GM21619 (cell line): ENCODE measurements at regions not wholly inside any gene's neighbourhood (a gene's known extent, or its start where the extent isn't known, plus 50 kb on each side); places are given as distances from the start of the nearest gene placed in this dataset.

Experiments
- ATAC-seq: cut with Tn5 transposase; IDR thresholded peaks from one replicate; pipeline ENCODE4 v1.9.1; 2021; ENCODE audit not compliant: unreplicated experiment

DNA sequence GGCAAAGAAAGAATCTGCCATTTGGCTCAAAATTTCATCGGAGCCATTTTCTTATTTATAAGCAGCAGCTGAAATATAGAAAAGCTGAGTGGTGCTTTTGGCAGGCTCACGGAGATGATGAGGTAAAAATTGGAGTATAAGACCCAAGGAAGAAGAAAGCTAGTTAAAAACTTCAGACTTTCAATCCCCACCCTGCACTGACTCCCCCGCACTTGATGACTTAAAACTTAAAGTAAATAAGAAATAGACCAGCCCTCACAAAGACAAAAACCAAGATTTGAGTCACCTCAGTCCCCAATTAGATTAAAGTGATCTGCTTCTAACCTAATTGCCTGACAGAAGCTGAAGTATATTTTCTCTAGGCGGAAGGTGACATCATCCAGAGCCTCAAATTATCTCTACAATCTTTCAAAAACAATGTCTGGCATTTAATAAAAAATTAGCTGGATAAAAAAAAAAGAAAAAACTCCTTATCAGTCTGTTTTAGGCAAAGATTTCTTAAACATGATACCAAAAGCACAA lies 124.0 kb upstream of the PJA2 start:
- ATAC-seq = no peak

DNA sequence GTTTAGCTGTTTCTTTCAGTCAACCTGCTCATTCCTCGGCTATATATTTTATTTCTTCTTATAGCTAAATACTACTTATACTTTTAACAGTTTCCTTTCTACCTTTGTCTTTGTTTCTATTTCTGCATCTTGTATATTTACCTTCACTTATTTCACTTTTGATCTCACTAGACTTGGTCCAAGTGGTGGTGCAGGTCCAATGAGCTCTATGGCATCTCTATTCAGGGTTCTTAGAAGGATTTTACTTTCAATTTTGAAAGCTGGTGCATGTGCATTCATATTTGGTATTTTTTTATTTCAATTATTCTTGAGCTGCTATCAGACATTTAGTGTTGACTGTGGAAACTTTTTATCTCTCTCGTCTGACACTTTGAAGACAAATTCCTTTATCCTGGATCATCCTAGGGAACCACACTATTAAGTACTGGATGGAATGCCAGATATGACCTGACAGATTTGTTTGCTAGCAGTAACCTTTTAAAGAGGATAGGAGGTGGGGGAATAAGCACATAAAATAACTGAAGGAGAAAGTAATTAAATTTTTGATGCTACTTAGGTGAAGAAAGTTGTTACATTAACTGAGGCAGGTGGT lies 123.1 kb upstream of the PJA2 start:
- no peak for ATAC-seq

GRCh38 chr5:109531262-109531661 lies 121.5 kb upstream of the PJA2 start:
- no peak for ATAC-seq

- no peak for ATAC-seq
Observed at GRCh38 chr5:109529987-109530386, 120.2 kb upstream of the PJA2 start.

GRCh38 chr5:109529520-109529919 lies 119.7 kb upstream of the PJA2 start:
- ATAC-seq = no peak

GRCh38 chr5:109524555-109524954 lies 114.8 kb upstream of the PJA2 start:
- ATAC-seq = no peak

- ATAC-seq = no peak
Observed at GRCh38 chr5:109524026-109524425, 114.3 kb upstream of the PJA2 start.

DNA sequence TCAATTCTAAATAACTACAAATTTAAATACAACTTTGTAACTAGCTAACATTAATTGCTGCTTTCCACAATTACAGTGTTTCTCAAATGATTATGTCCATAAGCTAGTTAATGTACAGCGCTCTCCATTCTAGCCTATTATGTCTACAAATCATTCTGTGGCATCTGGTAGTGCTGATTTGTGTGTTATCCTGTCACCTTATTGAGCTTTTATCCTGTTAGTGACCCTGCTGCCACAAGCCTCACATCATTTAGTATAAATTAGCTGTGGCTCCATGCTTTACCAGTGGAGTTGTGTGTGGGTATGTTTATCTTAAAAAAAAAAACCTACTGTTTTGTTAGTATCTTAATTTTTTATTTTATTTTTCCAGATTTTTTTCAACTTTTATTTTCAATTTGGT lies 112.6 kb upstream of the PJA2 start:
- no peak for ATAC-seq

DNA sequence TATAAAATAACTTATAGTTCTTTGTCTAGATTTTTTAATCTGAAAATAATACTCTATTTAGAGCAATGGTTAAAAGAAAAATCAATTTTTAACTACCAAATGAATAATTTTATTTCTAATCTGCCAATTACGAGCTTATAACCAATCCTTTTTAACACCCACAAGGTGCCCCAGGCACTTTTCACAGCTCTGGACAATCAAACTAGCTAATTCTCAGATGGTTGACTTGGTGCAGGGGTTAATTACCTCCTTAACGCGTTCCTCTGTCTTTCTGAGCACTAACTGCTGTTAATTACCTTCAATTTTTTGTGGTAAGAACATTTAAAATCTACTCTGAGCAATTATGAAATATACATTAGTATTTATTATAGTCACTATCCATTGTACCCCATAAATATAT lies 109.6 kb upstream of the PJA2 start:
- no peak for ATAC-seq

DNA sequence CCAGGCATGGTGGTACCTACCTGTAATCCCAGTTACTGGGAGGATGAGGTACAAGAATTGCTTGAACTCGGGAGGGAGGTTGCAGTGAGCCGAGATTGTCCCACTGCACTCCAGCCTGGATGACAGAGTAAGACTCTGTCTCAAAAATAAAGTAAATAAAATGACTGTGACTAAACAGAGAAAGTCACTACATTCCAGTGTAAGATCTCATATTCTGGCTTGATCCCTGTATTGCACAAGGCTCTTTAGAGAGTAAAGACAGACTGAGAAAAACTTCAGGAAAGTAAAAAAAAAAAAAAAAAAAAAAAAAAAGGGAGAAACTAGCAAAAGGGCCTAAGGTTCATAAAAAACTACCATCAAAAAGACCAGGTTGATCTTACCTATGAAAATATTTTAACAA lies 106.6 kb upstream of the PJA2 start:
- no peak for ATAC-seq

DNA sequence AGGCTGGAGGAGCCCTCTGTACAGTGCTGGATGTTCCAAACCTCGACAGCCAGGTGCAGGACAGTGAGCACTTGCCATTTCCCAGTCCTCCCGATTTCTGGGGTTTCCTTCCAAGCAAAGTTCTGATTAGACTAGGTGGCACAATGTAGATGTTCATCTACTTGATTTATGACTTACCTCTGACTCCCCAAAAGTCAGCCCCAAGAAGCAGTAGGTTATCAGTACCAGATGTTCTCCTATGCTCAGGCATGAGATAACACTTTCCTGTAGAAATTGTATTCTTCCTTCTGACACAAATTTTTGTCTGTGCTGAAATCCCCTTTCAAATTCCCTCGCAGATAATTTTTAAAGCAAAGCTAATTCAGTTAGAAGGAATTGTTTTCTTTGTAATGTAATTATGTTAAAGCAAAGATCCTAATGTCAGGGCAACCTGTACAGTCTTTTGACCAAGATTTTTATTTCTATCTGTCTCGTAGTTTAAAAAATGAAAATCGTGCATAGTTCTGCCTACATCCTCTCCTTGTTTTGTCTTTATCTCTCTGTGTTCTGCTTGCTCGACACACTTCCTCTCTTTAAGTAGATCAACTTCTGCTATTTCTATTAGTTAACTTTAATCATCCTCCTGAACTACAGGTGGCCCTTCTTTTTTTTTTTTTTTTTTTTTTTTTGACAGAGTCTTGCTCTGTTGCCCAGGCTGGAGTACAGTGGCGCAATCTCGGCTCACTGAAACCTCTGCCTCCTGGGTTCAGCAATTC lies 102.4 kb upstream of the PJA2 start:
- no peak for ATAC-seq

GRCh38 chr5:109506556-109506955 lies 96.8 kb upstream of the PJA2 start:
- ATAC-seq = no peak

GRCh38 chr5:109496112-109496511 lies 86.3 kb upstream of the PJA2 start:
- ATAC-seq = no peak

GRCh38 chr5:109487753-109488420 lies 78.1 kb upstream of the PJA2 start:
- no peak for ATAC-seq

GRCh38 chr5:109486200-109486804 lies 76.5 kb upstream of the PJA2 start:
- no peak for ATAC-seq

- ATAC-seq = no peak
Observed at GRCh38 chr5:109485030-109485429, 75.3 kb upstream of the PJA2 start.

DNA sequence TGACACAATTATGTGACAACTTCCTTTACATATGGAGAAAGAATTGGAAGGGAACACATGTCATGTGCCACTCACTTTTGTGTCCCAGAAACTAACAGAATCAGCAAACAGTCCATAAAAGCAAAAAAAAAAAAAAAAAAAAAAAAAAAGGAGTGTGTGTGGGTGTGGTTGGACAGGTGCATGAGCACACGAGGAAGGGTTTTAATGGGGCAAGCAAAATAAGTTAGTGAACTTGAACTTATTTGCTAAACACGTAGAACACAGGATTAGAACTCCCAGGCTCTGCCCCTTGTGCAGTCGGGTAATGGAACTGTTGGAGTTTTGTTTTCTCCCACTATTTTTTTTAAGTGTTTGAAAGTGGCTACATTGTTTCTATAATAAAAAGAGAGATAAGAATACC lies 74.8 kb upstream of the PJA2 start:
- ATAC-seq = no peak

- no peak for ATAC-seq
Observed at GRCh38 chr5:109483395-109483971, 73.7 kb upstream of the PJA2 start.

GRCh38 chr5:109482748-109483147 lies 73.0 kb upstream of the PJA2 start:
- ATAC-seq = no peak

GRCh38 chr5:109479260-109479860 lies 69.6 kb upstream of the PJA2 start:
- no peak for ATAC-seq

DNA sequence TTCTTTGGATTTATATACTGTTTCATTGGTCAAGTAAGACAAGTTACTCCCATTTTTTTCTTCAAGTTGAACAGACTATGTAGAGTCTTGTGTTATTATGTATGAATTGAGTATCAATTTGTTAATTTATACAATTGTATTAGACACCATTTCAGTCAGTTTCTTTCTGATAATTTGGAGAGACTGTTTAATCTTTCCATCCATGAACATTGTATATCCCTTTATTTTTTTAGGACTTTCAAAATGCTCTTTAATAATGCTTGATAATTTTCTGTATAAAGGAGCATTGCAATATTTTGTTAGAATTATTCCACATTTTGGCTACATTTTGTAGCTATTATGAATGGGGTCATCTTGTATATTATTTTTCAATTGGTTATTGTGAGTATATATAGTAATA lies 69.1 kb upstream of the PJA2 start:
- no peak for ATAC-seq
